Activated CD8-positive, alpha-beta T cell treated with anti-CD3 and anti-CD28 coated beads for 36 hours (primary cell): ENCODE measurements at regions not wholly inside any gene's neighbourhood (a gene's known extent, or its start where the extent isn't known, plus 50 kb on each side); places are given as distances from the start of the nearest gene placed in this dataset.

ENCODE experiments used
- ATAC-seq: fragments of 200-7000 bp; cut with Tn5 transposase; one replicate; pipeline ENCODE4 v1.10.0; 2021; ENCODE audit warnings: mild to moderate bottlenecking, moderate library complexity
- CTCF ChIA-PET: fragments of 350-600 bp; sonication (Branson Sonifier 250); formaldehyde crosslinking; loops from one replicate; lab custom pipeline; 2021; ENCODE audit warnings: antibody characterized with exemption; lab: Charles Lee
- POLR2A ChIA-PET: fragments of 350-600 bp; sonication (Branson Sonifier 250); formaldehyde crosslinking; loops from one replicate; lab custom pipeline; 2021; ENCODE audit warnings: antibody characterized with exemption; lab: Charles Lee
- DNase-seq: peaks from one replicate; pipeline ENCODE4 v3.0.0-alpha.2; 2020
- H3K27ac Mint-ChIP-seq: one replicate; pipeline ENCODE4 v1.8.0; 2021; ENCODE audit warnings: mild to moderate bottlenecking, mixed read lengths
- H3K27me3 Mint-ChIP-seq: one replicate; pipeline ENCODE4 v1.8.0; 2021; ENCODE audit warnings: mixed read lengths
- H3K36me3 Mint-ChIP-seq: one replicate; pipeline ENCODE4 v1.8.0; 2021; ENCODE audit warnings: low read depth, mixed read lengths
- H3K4me1 Mint-ChIP-seq: one replicate; pipeline ENCODE4 v1.8.0; 2021; ENCODE audit warnings: low read depth, mixed read lengths
- H3K4me3 Mint-ChIP-seq: one replicate; pipeline ENCODE4 v1.8.0; 2021; ENCODE audit warnings: mild to moderate bottlenecking, moderate library complexity, mixed read lengths
- H3K9me3 Mint-ChIP-seq: one replicate; pipeline ENCODE4 v1.8.0; 2021; ENCODE audit warnings: mixed read lengths
- intact Hi-C: fragments of 100-400 bp; cut with micrococcal nuclease; formaldehyde crosslinking; loops from one replicate; pipeline ENCODE4 v1.10.0; 2022
- TF ChIP-seq, protein P1 (sequence below): fragments of 200-600 bp; IDR thresholded peaks from one replicate; pipeline ENCODE4 v1.8.0; 2022; ENCODE audit warnings: antibody characterized with exemption, mild to moderate bottlenecking

DNA sequence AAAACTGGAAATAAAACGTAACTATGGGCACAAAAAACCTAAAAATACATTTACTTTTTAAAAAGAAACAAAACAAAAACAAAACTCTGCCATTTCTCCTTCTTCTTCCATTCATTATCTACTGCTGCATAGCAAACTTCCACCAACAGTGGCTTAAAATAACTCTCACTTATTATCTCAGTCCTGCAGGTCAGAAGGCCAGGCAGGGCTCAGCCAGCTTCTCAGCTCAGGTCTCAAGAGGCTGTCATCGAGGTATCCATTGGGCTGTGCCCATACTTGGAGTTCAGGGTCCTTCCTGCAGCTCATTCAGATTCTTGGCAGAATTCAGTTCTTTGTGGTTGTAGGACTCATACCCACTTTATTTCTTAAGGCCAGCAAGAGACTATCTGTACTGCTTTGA, 352.7 kb upstream of the PLD5 start:
- ChIA-PET CTCF (no interaction called here), POLR2A (no interaction called here)
- Mint-ChIP-seq H3K27me3 (peaks cover 4% of the 10 kb centered on the region), H3K36me3 (no peaks in the 10 kb centered on the region), H3K4me1 (no peaks in the 10 kb centered on the region), H3K9me3 (no peaks in the 10 kb centered on the region), H3K27ac (no peak overlapping the region), H3K4me3 (no peak overlapping the region)
- intact Hi-C loops, result no loop called here
- DNase-seq, result no peak
- ATAC-seq, result no peak
- TF ChIP-seq, protein P1, sequence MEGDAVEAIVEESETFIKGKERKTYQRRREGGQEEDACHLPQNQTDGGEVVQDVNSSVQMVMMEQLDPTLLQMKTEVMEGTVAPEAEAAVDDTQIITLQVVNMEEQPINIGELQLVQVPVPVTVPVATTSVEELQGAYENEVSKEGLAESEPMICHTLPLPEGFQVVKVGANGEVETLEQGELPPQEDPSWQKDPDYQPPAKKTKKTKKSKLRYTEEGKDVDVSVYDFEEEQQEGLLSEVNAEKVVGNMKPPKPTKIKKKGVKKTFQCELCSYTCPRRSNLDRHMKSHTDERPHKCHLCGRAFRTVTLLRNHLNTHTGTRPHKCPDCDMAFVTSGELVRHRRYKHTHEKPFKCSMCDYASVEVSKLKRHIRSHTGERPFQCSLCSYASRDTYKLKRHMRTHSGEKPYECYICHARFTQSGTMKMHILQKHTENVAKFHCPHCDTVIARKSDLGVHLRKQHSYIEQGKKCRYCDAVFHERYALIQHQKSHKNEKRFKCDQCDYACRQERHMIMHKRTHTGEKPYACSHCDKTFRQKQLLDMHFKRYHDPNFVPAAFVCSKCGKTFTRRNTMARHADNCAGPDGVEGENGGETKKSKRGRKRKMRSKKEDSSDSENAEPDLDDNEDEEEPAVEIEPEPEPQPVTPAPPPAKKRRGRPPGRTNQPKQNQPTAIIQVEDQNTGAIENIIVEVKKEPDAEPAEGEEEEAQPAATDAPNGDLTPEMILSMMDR, result no peak

- no peak for DNase-seq
- H3K36me3 Mint-ChIP-seq, result no peaks in the 10 kb centered on the region
- no peak overlapping the region for H3K4me3 Mint-ChIP-seq
- ChIA-PET POLR2A (no interaction called here), CTCF (no interaction called here)
- no peak for ATAC-seq
- TF ChIP-seq, protein P1, result no peak
- H3K9me3 Mint-ChIP-seq, result no peaks in the 10 kb centered on the region
- H3K27ac Mint-ChIP-seq, result no peak overlapping the region
- intact Hi-C loops, result no loop called here
- peaks cover 4% of the 10 kb centered on the region for H3K27me3 Mint-ChIP-seq
- H3K4me1 Mint-ChIP-seq, result no peaks in the 10 kb centered on the region
Measured at GRCh38 chr1:242876030-242876429, 351.5 kb upstream of the PLD5 start.

GRCh38 chr1:242873661-242874060, 349.2 kb upstream of the PLD5 start:
- H3K4me1 Mint-ChIP-seq, result no peaks in the 10 kb centered on the region
- no peaks in the 10 kb centered on the region for H3K36me3 Mint-ChIP-seq
- CTCF ChIA-PET, result no interaction called here
- no peaks in the 10 kb centered on the region for H3K9me3 Mint-ChIP-seq
- ATAC-seq, result no peak
- intact Hi-C loops, result no loop called here
- TF ChIP-seq, protein P1, result no peak
- no peak overlapping the region for H3K4me3 Mint-ChIP-seq
- H3K27ac Mint-ChIP-seq, result no peak overlapping the region
- no peak for DNase-seq
- POLR2A ChIA-PET, result no interaction called here
- peaks cover 2% of the 10 kb centered on the region for H3K27me3 Mint-ChIP-seq

GRCh38 chr1:242872521-242872920, 348.0 kb upstream of the PLD5 start:
- H3K9me3 Mint-ChIP-seq, result no peaks in the 10 kb centered on the region
- no peak overlapping the region for H3K27ac Mint-ChIP-seq
- DNase-seq (no peak), ATAC-seq (no peak)
- intact Hi-C loops, result no loop called here
- no peak overlapping the region for H3K4me3 Mint-ChIP-seq
- TF ChIP-seq, protein P1, result no peak
- H3K27me3 Mint-ChIP-seq, result peaks cover 2% of the 10 kb centered on the region
- POLR2A ChIA-PET, result no interaction called here
- CTCF ChIA-PET, result no interaction called here
- H3K36me3 Mint-ChIP-seq, result no peaks in the 10 kb centered on the region
- no peaks in the 10 kb centered on the region for H3K4me1 Mint-ChIP-seq

DNA sequence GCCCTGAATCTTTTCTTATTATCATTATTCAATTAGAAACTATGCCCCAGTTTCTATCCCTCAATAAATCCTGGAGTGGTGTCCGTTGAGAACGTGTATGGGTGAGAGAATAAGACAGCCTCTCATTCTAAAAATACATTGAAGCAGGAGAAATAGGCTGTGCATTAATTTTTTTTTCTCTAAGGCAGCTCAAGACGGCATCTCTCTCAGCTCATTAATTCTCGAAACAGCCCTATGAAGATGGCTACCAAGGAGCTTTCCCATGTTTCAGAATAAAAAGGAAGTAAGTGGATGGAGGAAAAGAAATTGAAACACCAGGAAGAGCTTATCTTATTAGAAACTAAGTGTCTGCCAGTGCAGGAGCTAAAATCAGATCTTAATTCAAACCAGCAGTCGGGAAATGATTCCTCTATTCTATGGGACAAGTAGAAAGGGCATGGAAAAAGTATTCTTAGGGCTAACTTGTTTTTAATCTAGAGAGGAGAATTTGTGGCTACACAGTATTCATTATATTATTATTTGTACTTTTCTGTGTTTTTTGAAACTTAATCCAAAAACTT, 347.1 kb upstream of the PLD5 start:
- intact Hi-C loops, result no loop called here
- Mint-ChIP-seq H3K27me3 (peaks cover 2% of the 10 kb centered on the region), H3K9me3 (no peaks in the 10 kb centered on the region), H3K36me3 (no peaks in the 10 kb centered on the region), H3K4me1 (no peaks in the 10 kb centered on the region), H3K4me3 (no peak overlapping the region), H3K27ac (no peak overlapping the region)
- TF ChIP-seq, protein P1, result no peak
- no peak for DNase-seq
- no peak for ATAC-seq
- ChIA-PET POLR2A (no interaction called here), CTCF (no interaction called here)
